HG03060 (cell line): ENCODE measurements at regions not wholly inside any gene's neighbourhood (a gene's known extent, or its start where the extent isn't known, plus 50 kb on each side); places are given as distances from the start of the nearest gene placed in this dataset.

Experiments
- ATAC-seq: cut with Tn5 transposase; IDR thresholded peaks from one replicate; pipeline ENCODE4 v1.9.1; 2021; ENCODE audit warnings: low read depth, moderate number of reproducible peaks; ENCODE audit not compliant: unreplicated experiment

DNA sequence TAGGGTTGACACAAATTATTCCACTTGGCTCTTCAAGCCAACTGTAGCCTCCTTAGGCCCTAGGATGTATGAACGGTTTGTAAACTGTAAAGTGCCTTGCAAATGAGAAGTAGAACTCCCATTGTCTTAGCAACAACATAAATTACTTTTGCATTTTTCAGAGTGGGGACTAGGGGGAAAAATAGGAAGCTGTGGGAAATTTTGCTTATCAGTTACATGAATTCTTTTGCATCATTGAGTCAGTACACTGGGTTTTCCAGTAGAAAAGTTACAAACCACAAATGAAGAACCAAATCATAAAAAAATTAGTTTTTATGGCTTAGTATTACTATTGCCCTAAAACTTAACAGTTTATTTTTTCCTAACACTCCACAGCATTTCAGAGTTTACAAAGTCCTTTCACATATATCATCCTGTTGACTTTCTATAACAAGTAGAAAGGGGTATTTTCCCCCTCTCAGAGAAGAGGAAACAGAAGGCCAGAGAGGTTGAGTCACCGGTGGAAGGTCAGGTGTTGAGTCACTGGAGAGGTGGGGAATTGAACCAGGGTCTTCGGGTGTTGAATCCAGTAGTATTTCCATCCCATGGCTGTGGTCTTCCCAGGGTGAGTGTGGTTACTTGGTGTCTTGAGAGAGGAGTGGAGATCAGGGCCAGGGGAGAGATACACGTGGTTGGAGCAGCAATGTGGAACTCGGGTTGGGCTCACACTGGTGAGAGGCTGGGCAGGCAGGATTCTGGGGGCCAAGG is 71.9 kb upstream of the USP24 start:
- ATAC-seq: no peak

DNA sequence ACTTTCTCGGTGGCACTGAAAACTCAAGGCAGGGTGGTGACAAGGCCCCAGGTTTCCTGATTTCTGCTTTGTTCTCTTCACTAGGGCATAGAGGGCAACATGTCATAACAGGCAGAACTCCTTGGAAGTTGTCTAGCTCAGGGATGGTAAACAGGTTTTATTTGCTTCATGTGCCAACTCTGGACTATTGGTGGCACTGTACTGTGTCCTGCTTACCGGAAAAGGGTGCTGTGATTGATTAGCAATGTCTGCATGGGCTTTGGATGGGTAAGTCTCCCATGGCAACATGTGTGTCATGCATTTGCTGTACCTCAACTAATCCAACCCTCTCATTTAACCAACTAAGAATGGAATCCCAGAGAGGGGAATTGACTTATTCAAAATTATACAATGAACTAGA is 70.7 kb upstream of the USP24 start:
- no peak for ATAC-seq

DNA sequence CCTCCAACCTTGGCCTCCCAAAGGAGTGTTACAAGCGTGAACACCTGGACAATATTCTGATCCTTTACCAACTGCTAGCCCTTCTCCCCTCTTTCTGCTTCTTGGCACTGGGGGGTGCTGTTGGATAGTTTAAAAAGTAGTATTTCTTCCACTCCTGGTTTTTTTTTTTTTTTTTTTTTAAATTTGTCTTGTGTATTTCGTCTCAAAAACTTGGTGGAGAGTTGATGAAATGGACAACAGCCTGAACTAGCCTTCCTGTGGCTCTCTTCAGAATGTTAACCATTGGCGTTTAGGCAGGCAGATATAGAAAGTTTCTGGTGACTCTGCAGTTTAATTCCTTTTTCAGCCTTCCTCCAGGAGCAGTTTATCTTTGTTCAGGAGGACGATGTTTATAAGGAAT is 69.7 kb upstream of the USP24 start:
- no peak for ATAC-seq

GRCh38 chr1:55282058-55282457 is 66.9 kb upstream of the USP24 start:
- no peak for ATAC-seq

DNA sequence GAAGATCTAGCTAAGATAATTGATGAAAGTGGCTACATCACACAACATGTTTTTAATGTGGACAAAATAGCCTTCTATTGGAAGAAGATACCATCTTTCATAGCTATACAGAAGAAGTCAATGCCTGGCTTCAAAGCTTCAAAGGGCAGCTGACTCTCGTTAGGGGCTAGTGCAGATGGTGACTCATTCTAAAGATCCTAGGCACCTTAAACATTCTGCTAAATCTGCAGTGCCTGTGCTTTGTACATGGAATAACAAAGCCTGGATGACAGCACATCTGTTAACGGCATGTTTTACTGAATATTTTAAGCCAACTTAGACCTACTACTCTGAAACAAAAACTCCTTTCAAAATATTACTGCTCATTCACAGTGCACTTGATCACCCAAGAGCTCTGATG is 65.6 kb upstream of the USP24 start:
- no peak for ATAC-seq

DNA sequence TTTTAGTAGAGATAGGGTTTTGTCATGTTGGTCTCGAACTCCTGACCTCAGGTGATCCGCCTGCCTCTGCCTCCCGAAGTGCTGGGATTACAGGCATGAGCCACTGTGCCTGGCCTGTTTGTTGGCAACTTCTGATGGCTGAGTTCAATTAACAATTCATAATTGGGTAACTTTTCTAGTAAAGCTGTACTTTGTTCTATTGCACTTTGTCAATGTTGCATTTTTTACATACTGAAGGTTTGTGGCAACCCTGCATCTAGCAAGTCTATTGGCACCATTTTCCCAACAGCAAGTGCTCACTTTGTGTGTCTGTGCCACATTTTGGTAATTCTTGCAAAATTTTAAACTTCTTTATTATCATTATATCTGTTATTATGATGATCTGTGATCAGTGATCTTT is 64.5 kb upstream of the USP24 start:
- ATAC-seq: no peak

DNA sequence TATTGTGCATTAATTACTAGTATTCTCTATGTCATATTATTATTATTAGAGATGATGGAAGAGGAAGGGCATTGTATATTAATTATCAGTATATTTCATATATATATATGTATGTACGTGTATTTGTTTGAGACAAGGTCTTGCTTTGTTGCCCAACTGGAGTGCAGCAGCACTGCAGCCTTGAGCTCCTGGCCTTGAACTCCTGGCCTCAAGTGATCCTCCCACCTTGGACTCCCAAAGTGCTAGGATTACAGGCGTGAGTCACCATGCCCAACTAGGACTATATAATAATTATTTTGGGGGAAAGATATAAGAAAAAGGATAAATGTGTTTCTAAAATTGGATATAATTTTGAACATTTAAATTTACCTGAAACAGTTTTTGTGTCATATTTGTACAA is 63.2 kb upstream of the USP24 start:
- ATAC-seq: no peak

- peak; percentile 68 for ATAC-seq
Measured at GRCh38 chr1:55277377-55278130, 62.4 kb upstream of the USP24 start.

- no peak for ATAC-seq
Measured at GRCh38 chr1:55276671-55277376, 61.7 kb upstream of the USP24 start.

GRCh38 chr1:55275941-55276341 is 60.8 kb upstream of the USP24 start:
- ATAC-seq: no peak

- no peak for ATAC-seq
Measured at GRCh38 chr1:55275151-55275748, 60.1 kb upstream of the USP24 start.

DNA sequence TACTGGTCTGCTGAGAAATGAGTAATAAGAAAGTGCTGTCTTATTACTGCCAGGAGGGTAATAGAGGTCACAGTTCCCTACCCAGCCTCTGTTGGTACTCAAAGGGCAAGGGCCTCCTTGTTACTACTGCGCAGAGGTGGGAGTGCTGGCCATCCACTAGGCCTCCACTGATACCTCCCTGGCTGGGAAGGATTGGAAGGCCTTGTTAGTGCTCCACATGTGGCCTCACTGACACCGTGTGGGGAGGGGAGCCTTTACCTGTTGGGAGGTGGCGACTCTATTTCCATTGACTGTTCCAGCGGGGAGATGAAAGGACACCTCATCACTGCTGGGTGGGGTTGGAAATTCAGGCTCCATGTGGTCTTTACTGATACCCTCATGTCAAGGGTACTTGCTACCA is 57.8 kb upstream of the USP24 start:
- ATAC-seq: no peak
